ENCODE measurements at regions not wholly inside any gene's neighbourhood (a gene's known extent, or its start where the extent isn't known, plus 50 kb on each side); places are given as distances from the start of the nearest gene placed in this dataset.

DNA sequence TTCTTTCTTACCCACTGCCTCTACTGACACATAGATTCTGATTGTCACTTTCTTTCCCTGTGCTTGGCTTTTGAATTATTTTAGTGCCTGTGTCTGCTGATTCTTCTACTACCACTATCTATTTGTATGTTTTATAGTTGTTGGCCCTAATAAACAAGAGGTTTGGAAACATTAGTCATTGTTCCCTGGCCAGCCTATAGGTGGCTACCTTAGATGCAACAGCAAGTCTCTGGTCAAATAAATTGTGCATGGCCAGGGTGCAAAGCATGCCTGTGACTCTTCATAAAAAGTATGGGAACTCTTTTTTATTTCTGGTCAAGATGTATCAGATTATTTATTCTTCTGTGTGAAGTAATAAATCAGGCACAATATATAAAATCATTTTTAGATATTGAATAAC is 124.4 kb downstream of the PLK2 start:
- CTCF ChIA-PET = interaction anchor here (1.5 kb wide), 1 partner anchor 62 kb away, joined by 4 read pairs; no protein-coding TSS in a partner anchor
- H3K36me3 ChIP-seq (ENCODE audit: control insufficient read depth, insufficient read depth, low read length) = no peaks in the 10 kb centered on the region
- peak; percentile 29; the same call in 1 of the 2 replicates for TF ChIP-seq CTCF (IDR thresholded peaks at IDR 0.05; ENCODE audit: insufficient read depth, low read depth, low read length)
- H3K27me3 ChIP-seq (ENCODE audit: control insufficient read depth, insufficient read depth, low read length) = no peaks in the 10 kb centered on the region
- H3K4me3 ChIP-seq (ENCODE audit: low read depth, low read length) = no peak overlapping the region
- POLR2A ChIA-PET = no interaction called here
- DNase-seq (ENCODE audit: low read depth) = no peak

GRCh38 chr5:58334035-58334434 is 125.9 kb downstream of the PLK2 start:
- DNase-seq (ENCODE audit: low read depth) = no peak
- ChIA-PET CTCF (interaction anchor here (0.5 kb wide), 1 partner anchor 835 kb away, joined by 3 read pairs; no protein-coding TSS in a partner anchor), POLR2A (no interaction called here)
- Histone ChIP-seq H3K36me3 (ENCODE audit: control insufficient read depth, insufficient read depth, low read length) (no peaks in the 10 kb centered on the region), H3K27me3 (ENCODE audit: control insufficient read depth, insufficient read depth, low read length) (no peaks in the 10 kb centered on the region), H3K4me3 (ENCODE audit: low read depth, low read length) (no peak overlapping the region)
- no peak for TF ChIP-seq CTCF (IDR thresholded peaks at IDR 0.05; ENCODE audit: insufficient read depth, low read depth, low read length)

DNA sequence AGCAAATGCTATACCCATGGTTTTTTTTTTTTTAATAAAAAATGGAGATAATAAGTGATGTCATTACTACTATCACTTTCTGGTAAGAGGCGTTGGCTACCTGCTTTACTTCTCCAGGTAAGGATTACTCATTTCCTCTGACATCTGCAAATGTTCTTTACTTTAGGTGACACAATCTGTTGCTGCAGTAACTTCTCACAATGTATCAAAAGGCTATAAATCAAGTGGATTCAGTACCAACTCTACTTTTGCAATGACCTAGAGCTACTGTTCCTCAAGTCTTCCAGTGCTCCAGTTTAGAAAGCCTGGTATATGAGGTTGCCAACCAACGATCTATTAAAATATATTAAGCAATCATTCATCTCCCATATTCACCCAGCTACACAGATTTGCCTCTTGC is 129.1 kb downstream of the PLK2 start:
- CTCF ChIA-PET = no interaction called here
- Histone ChIP-seq H3K27me3 (ENCODE audit: control insufficient read depth, insufficient read depth, low read length) (no peaks in the 10 kb centered on the region), H3K4me3 (ENCODE audit: low read depth, low read length) (no peak overlapping the region), H3K36me3 (ENCODE audit: control insufficient read depth, insufficient read depth, low read length) (no peaks in the 10 kb centered on the region)
- POLR2A ChIA-PET = no interaction called here
- no peak for DNase-seq (ENCODE audit: low read depth)
- TF ChIP-seq CTCF (IDR thresholded peaks at IDR 0.05; ENCODE audit: insufficient read depth, low read depth, low read length) = no peak

GRCh38 chr5:58327289-58327688 is 132.6 kb downstream of the PLK2 start:
- H3K36me3 ChIP-seq (ENCODE audit: control insufficient read depth, insufficient read depth, low read length) = no peaks in the 10 kb centered on the region
- ChIA-PET POLR2A (no interaction called here), CTCF (interaction anchor here (0.6 kb wide), 1 partner anchor 124 kb away, joined by 3 read pairs; no protein-coding TSS in a partner anchor)
- H3K4me3 ChIP-seq (ENCODE audit: low read depth, low read length) = no peak overlapping the region
- no peaks in the 10 kb centered on the region for H3K27me3 ChIP-seq (ENCODE audit: control insufficient read depth, insufficient read depth, low read length)
- no peak for TF ChIP-seq CTCF (IDR thresholded peaks at IDR 0.05; ENCODE audit: insufficient read depth, low read depth, low read length)
- DNase-seq (ENCODE audit: low read depth) = no peak

DNA sequence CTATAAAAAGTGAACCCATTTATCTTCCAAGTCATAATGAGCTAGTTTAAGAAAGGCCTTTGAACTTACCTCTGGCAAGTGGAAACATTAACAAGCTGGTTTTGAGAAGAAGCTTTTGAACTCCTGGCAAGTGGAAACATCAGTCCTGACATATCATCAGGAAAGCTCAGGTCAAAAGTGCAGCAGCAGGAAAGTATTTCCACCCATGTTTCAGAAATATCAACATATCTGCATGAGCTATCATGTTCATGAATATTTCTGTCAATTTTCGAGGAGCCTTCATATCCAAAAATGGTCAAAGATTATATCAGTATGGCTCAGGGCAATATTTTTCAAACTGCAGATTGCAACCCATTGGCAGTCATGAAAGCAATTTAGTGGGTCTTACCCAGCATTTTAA is 133.9 kb downstream of the PLK2 start:
- CTCF ChIA-PET = interaction anchor here (1.0 to 1.5 kb wide), 2 partner anchors 13 to 17 kb away, joined by 3 read pairs; no protein-coding TSS in a partner anchor
- Histone ChIP-seq H3K36me3 (ENCODE audit: control insufficient read depth, insufficient read depth, low read length) (no peaks in the 10 kb centered on the region), H3K4me3 (ENCODE audit: low read depth, low read length) (no peak overlapping the region), H3K27me3 (ENCODE audit: control insufficient read depth, insufficient read depth, low read length) (no peaks in the 10 kb centered on the region)
- TF ChIP-seq CTCF (IDR thresholded peaks at IDR 0.05; ENCODE audit: insufficient read depth, low read depth, low read length) = no peak
- no peak for DNase-seq (ENCODE audit: low read depth)
- POLR2A ChIA-PET = interaction anchor here (0.7 kb wide), 1 partner anchor 101 kb away, joined by 3 read pairs; no protein-coding TSS in a partner anchor

Data from BJ (cell line).